ENCODE measurements at regions not wholly inside any gene's neighbourhood (a gene's known extent, or its start where the extent isn't known, plus 50 kb on each side); places are given as distances from the start of the nearest gene placed in this dataset.

DNA sequence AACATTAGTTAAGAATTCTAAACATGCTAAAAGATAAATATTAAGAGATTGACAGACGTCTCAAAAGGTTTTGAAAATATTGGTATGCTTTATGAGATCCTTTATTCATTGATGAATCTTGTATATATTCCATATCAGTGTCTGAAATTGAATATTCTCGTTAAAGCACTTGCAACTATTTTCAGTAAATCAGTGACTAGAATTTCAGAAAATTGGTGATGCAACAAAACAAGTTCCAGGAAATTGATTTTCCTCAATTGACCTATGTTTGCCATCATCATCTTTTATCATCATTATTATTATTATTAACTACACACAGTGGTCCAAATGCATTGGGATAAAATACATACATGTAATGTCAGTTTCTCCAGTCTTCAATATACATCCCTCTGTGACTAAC, 453.6 kb downstream of the CCER1 start:
- Histone ChIP-seq H3K4me3 (replicated peaks in 1 of 3) (no peak overlapping the region), H3K27me3 (no peaks in the 10 kb centered on the region), H3K9me3 (no peaks in the 10 kb centered on the region), H3K27ac (no peak overlapping the region), H3K36me3 (no peaks in the 10 kb centered on the region), H3K4me1 (no peaks in the 10 kb centered on the region)
- WGBS, 2 donors = 84 to 86% methylated on average over 2 of the region's 2 CpGs
- DNase-seq = no peak
- intact Hi-C loops (cut with DNase I) = no loop called here
- TF ChIP-seq POLR2A (IDR thresholded peaks at IDR 0.05) (no peak), CTCF (IDR thresholded peaks at IDR 0.05) (no peak)

DNA sequence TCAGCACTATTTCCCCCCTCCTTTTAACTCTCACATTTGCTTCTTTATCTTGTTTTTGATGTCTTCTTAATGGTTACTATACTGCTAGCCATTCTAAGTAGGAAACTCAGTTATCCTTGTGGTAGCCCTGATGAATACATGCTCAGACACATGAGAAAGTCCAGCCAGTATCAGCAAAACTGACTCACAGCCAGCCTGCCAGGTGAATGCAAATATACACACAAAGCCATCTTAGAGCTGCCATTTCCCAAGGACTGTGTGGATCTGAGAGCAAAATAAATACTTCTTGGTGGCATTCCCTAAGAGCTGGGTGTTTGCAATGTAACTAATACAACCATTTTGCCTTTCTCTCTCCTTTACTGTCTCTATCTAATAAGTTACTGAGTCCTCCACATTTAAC, 455.2 kb downstream of the CCER1 start:
- intact Hi-C loops (cut with DNase I) = no loop called here
- Histone ChIP-seq H3K4me1 (no peaks in the 10 kb centered on the region), H3K9me3 (no peaks in the 10 kb centered on the region), H3K27me3 (no peaks in the 10 kb centered on the region), H3K27ac (no peak overlapping the region), H3K4me3 (replicated peaks in 1 of 3) (no peak overlapping the region), H3K36me3 (no peaks in the 10 kb centered on the region)
- TF ChIP-seq POLR2A (IDR thresholded peaks at IDR 0.05) (no peak), CTCF (IDR thresholded peaks at IDR 0.05) (no peak)
- no peak for DNase-seq

DNA sequence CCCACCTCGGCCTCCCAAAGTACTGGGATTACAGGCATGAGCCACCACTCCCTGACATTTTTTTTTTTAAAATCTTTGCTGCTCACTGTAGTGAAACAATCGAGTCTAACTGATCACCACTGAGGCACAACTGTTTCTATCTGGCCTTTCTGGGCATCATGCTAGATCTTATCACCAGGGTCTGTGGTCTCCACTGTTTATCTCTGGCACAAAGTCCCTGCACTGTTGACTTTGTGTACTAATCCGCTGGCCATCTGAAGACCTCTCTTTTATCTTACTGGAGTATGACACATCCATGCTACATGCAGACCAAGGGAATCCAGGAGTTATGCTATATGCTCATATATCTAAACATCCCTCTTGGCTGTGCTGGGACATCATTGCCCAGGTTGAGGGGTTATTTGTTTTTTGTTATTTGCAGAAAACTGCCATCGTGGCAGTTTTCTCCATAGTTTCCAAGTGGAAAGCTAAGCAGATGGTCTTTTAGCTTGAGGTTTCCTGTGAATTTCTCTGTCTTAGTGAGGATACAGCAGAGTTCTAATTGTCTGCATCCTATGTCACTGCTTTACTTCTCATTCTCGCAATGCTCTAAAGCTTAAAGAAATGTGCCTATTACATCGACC, 456.9 kb downstream of the CCER1 start:
- Histone ChIP-seq H3K27ac (no peak overlapping the region), H3K9me3 (no peaks in the 10 kb centered on the region), H3K4me1 (no peaks in the 10 kb centered on the region), H3K4me3 (replicated peaks in 1 of 3) (no peak overlapping the region), H3K27me3 (no peaks in the 10 kb centered on the region), H3K36me3 (no peaks in the 10 kb centered on the region)
- no peak for TF ChIP-seq POLR2A (IDR thresholded peaks at IDR 0.05)
- no peak for TF ChIP-seq CTCF (IDR thresholded peaks at IDR 0.05)
- no peak for DNase-seq
- WGBS, 2 donors = 85% methylated on average over 6 of the region's 6 CpGs
- intact Hi-C loops (cut with DNase I) = no loop called here

- Histone ChIP-seq H3K4me3 (replicated peaks in 1 of 3) (no peak overlapping the region), H3K4me1 (no peaks in the 10 kb centered on the region), H3K27ac (no peak overlapping the region), H3K27me3 (no peaks in the 10 kb centered on the region), H3K9me3 (no peaks in the 10 kb centered on the region), H3K36me3 (no peaks in the 10 kb centered on the region)
- TF ChIP-seq CTCF (IDR thresholded peaks at IDR 0.05) = no peak
- TF ChIP-seq POLR2A (IDR thresholded peaks at IDR 0.05) = no peak
- intact Hi-C loops (cut with DNase I) = no loop called here
- no peak for DNase-seq
Measured at GRCh38 chr12:90490355-90490754, 464.6 kb downstream of the CCER1 start.

GRCh38 chr12:90489141-90489540, 465.8 kb downstream of the CCER1 start:
- no peak for DNase-seq
- Histone ChIP-seq H3K9me3 (no peaks in the 10 kb centered on the region), H3K4me3 (replicated peaks in 1 of 3) (no peak overlapping the region), H3K27me3 (no peaks in the 10 kb centered on the region), H3K4me1 (no peaks in the 10 kb centered on the region), H3K36me3 (no peaks in the 10 kb centered on the region), H3K27ac (no peak overlapping the region)
- intact Hi-C loops (cut with DNase I) = no loop called here
- 80 to 97% methylated on average over 3 of the region's 3 CpGs for WGBS, 2 donors
- TF ChIP-seq POLR2A (IDR thresholded peaks at IDR 0.05) (no peak), CTCF (IDR thresholded peaks at IDR 0.05) (no peak)

Data from thyroid gland (tissue), 4 donors.